HG02884 (cell line): ENCODE measurements at regions not wholly inside any gene's neighbourhood (a gene's known extent, or its start where the extent isn't known, plus 50 kb on each side); places are given as distances from the start of the nearest gene placed in this dataset.

Experiments used
- ATAC-seq: cut with Tn5 transposase; IDR thresholded peaks from one replicate; pipeline ENCODE4 v1.9.1; 2021; ENCODE audit warnings: mild to moderate bottlenecking, moderate library complexity; ENCODE audit not compliant: unreplicated experiment

DNA sequence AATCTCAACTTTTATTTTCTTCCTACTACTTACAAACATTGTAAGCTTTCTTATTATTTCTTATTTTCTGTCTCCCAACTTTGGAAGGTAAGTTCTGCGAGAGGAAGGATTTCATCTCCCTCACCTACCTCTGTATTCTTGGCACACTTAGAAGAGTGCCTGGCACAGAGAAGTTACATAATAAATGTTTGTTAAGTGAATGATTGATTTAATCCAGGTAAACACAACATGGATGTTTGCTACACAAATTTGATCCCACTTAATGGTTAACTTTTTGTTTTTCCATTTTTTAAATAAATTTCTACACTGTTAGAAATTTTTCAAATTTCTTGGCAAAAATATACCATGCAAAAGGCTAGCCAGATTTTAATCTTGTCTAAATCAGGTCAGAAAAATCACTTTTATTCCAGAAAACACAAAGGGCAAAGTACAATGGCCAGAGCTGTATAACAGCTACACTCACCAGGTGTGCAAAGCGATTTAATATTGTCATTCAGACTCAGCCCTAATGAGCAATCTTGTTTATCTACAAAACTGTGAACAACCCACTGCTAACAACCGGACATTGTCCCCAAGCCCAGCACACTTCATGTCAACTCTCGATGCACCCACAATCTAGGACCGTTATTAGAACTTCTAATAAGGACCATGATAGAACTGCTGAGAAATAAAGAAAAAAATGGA is 222.1 kb upstream of the EEA1 start:
- ATAC-seq = no peak

DNA sequence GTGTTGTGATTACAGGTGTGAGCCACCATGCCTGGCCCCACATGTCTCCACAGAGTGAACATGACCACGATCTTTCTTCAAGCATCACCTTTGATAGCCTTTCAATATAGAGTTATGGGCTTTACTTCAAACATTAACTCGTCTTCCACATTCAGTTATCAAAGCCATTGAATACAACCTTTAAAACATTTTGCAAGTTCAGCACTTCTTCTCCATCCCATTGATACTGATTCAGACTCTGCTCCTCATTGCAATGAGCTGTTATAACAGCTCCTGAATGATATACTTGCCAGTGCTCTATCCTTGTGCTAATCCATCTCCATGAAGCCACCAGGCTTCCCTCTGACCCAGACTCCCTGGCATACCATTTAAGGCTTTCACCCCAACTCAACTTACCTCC is 223.5 kb upstream of the EEA1 start:
- no peak for ATAC-seq

DNA sequence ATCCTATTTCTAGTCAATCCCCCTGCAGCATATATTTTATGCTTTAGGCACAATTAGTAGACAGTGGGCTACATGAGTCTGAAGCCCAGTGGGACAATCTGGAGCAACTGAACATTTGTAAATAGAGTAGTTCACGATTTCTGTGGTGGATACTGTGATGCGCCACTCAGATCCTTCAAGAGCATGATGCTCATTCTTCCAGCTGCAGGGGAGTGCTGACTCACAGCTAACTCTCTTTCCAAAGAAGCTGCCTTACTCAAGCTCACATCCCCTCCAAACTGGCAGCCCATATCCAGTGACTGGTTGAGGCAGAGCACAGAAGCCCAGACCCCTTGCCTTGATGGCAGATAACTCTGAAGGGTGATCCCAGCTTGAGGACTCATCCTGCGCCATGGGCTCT is 224.2 kb upstream of the EEA1 start:
- ATAC-seq = no peak

DNA sequence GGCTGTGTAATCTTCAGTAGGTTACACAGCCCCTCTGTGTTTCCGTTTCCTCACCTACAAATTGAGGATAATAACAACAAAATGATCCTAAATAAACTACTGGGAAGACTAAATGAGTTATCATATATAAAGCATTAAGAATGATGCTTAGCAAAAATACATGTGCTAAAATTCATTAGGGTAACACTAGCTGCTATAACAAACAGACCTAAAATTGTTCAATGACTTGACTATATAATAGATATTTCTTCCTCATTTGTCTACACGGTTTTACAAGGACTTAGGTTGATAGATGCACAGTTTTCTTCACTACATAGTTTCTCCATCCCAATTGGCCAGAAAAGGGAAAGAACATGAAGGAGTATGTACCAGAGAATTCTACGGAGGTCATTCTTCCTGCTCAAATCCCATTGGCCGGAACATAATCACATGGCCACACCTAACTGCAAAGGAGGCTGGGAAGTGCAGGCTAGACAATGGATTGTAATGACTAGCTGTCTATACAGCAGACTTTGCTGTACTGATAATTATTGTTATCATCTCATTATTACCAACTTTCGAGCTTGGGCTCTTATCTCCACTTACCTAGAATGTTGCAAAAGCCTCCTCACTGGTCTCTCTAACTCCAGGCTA is 223.5 kb upstream of the NUDT4 start:
- no peak for ATAC-seq

DNA sequence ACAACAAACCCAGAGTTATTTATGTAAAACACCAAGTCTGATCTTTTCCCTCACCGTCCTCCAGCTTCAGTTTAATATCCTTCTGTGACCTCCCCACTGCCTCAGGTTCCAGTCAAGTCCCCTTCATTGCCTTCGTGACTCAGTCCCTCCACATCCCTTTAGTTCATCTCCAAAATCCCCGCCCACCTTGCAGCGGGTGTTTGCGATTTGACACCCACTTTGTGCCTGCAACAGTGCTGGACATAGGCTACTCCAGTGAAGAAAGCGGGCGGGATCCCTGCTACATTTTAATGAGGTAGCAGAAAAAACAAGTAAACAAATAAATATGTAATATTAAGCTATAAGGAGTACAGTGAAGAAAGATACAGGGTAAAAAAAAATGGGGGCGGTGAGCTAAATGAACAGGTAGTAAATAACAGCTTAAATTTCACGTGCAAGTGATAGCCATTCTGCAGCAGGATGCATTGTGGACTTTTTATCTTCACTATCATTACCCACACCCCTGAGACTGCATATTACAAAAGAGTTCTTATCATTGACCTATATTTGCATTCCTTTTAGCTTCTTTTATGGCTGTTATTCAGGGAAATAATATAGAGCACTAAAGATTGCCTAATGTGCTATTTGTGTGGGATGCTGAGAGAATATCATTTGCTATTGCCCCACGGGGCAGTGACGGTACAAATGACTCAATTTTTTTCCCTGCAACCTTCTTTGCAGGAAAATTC is 222.8 kb upstream of the NUDT4 start:
- ATAC-seq = no peak

DNA sequence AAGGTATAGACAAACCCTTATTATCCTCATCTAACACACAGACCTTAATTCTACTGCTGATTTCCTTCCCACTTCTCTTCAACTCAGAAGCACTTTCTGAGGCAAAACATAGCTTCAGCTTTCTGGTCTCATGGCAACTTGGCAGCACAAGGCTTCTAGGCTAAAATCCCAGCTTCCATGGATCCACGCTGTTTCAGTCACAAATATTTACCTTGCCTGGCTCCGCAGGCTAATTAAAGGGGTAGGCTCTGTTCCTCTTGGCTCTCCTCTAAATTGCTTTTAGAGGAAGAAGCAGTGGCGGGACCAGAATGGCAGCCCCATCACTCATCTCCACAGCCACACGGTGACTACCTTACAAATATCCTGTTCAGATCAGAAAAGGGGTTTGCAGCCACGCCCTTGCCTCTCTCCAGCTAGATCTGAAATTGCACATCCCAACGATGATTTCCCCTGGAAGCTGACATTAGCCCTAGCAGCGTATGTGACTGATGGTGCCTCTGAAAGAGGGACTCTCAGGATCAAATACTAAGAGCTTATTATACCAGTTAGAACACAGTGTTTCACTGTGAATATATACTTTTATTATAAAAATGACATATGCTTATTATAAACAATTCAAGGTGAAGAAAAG is 221.5 kb upstream of the NUDT4 start:
- ATAC-seq = no peak

DNA sequence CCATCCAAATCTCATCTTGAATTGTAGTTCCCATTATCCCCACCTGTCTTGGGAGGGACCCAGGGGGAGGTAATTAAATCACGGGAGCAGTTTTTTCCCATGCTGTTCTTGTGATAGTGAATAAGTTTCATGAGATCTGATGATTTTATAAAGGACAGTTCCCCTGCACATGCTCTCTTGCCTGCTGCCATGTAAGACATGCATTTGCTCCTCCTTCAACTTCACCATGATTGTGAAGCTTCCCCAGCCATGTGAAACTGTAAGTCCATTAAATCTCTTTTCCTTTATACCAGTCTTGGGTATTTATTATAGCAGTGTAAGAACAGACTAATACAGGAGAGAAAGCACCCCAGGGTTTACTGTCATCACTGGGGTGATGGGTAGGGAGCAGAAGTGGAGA is 220.4 kb upstream of the NUDT4 start:
- ATAC-seq = no peak

DNA sequence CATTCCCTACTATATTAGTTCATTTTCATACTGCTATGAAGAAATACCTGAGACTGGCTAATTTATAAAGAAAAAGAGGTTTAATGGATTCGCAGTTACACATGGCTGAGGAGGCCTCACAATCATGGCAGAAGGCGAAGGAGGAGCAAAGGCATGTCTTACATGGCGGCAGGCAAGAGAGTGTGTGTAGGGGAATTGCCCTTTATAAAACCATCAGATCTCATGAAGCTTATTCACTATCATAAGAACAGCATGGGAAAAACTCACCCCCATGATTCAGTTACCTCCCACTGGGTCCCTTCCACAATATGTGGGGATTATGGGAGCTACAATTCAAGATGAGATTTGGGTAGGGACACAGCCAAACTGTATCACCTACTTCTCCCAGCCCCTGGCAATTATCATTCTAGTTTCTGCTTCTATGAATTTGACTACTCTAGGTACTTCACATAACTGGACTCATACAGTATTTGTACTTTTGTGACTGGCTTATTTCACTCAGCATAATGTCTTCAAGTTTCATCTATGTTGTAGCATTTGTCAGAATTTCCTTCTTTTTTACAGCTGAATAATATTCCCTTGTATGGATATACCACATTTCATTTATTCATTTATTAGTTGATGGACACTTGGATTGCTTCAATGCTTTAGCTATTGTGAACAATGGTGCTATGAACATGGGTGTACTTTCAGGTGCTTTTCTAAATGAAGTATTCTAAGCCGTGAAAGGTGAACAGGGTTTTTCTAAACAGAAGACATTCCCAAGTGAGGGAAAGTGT is 219.5 kb upstream of the NUDT4 start:
- ATAC-seq = no peak

DNA sequence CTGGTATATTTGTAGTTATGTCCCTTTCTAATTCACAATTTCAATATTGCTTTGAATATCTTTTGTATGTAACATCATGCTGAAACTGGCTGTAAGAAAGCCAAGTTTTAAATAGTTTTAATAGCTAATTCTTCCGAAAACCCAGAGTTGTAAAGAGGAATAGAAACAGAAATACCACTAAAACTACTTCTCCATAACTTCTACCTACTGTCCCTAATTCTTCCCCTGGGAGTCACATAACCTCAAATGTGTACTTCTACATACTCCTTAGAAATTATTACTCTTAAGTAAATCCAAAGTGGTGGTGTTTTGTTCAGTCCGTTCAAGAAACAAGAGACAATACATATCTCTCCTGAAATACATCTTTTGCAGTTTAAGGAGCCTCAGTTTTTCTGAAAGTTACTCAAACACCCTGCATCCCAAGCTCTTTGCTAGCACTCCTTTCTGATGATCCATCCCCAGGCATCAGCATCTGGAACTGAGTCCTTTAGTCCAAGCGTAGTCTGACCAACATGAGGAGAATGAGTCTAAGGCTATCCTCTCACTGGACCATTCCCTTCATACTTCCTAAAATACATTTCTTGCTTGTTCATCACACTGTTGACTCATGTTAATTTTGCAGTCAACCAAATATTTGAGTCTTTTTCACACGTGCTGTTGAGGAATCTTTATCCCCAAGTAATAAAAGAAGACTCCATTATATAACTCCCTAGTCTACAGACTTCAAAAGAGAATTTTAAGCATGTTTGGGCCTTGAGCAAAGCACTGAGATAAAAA is 214.3 kb upstream of the NUDT4 start:
- no peak for ATAC-seq

DNA sequence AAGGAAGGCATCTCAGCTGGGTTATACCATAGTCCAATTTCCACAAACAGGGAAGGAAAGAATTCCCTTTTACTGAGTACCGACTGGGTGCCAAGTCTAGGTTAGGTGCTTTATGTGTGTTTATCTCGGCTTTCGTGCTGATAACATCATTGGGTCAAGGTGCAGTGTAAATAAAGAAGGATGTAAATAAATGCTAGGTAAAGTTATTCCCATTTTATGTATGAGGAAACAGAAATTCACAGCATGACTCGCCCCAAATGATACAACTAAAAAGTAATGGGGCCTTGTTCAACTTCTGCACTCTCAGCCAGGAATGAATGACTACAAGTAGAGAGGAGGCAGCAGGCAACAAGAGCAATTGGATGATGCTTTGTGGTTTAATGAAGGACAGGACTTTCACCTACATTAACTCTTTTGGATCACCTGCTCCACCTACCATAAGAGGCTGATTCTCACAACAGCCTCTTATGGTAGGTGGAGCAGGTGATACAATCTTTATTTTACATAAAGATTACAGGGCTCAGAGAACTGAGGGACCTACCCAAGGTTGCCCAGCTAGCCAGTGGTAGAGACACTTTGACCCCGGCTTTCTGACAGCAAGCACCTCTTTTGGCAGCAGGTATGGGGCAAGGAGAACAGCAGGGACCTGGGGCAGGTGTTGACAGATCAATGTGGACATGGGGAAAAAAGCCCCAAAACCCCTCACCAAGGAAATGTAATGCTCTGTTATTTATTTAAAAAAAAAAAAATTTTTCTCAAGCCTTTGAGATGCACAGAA is 213.4 kb upstream of the NUDT4 start:
- no peak for ATAC-seq

DNA sequence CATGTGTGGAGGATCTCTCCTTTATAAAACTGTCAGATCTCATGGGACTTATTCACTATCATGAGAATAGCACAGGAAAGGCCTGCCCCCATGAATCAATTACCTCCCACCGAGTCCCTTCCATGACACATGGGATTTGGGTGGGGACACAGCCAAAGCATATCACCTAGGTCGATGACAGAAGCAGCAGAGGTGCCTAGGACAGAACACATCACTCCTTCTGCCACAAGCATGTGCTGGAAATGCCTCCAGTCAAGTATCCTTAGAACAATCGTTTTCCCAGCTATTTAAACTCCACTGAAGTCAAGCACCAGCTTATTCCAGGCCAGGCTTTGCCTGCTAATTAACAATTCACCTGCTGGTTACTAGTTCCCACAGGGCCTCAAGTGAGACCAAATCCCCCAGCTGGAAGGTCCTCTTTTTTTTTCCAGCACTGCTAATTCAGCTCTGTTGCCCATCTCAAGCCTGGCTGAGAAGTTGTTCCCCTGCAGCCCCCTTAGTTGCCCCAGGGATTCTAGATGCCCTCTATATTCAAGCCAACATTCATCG is 212.3 kb upstream of the NUDT4 start:
- ATAC-seq = no peak

DNA sequence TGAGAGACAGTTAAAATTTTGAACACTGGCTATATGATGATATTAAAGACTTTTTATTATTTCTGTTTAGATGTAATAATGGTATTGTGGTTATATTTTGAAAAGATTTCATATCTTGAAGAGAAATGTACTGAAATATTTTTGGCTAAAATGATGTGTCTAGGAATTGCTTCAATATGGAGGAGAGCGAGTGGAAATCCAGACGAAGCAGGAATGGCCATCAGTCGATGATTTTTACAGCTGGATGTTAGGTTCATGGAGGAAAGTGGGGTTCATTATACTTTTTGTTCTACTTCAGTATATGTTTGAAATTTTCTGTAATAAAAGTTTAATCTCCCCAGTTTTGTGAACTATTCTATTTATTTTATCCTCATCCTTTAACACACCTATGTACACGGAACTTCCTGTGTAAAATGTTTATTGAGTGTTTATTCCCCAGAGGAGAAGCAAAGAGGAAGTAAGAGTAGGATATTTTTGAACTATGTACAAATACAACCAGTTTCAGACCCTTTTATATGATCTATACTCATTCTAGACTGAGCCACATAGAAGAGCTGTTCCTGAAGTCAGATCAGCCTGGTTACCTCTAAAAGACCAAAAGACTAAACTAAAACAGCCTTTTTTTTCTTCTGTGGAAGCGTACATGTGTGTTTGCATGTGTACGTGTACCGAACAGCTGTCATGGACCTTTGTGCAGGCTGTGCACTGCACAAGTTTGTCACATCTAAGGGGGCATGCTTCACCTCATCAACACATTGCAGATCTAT is 211.0 kb upstream of the NUDT4 start:
- peak; percentile 65 for ATAC-seq

DNA sequence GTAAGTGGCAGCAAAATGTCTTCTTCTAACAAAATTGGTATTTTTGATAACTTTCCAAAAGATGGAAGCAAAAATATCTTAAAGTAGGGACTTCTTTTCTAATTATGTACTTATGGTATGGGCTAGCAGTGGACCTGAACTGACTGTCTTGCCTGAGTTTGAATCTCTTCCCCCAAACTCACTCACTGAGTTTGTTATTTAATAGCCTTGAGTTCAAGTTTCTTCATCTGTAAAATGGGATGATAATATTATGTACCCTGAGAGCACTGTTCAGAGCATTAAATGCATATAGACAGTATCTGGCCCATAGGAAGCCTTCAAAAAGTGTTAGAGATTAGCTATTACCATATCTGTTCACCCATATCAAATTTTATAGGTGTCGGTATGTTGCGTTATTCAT is 210.4 kb upstream of the NUDT4 start:
- no peak for ATAC-seq

DNA sequence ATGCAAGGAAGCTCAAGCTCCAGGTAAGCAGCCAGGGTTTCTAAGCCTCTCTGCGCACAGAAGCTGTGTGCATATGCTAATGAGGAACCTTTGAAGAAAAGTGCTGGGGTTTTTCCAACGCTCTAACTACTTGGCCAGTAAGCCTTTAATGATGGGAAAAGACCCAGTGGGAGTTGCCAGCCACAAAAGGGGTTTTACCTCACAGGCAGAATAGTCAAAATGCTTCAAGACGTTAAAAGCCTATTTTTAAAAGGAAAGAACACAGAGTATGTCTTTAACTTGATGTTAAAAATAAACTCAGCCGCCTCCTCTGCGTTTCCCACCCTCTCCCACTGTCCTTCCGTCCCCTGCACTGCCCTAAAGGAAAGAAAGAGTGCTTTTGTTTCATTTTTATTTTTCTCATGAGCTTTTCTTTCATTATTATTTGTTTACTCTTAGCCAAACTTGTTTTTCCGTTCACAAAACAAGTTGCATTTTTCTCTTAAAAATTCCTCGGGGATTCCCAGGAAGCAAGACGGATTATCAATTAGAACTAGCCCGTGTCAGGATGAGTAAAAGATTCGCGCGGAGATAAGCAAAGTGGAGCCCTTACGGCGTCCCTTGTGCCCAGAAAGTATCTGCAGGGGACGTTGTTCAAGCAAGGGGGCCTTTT is 209.8 kb upstream of the NUDT4 start:
- ATAC-seq = peak; percentile 66

DNA sequence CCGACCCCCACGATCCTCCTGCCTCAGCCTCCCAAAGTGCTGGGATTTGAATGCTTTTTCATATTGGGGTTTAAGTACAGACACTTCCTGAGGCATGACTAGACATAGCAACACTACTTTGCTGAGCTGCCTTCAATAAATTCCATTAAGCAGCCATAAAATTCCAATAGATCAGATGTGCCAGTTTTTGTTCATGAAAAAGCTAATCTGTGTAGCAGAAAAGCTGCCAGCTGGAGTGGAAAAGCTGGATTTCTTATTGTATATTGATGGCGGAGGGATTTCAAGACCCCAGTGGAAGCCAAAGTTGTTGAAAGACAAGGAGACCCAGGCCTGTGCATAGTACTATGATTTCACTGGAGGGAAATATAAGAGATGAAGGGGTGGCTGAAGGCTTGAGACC is 209.0 kb upstream of the NUDT4 start:
- no peak for ATAC-seq

DNA sequence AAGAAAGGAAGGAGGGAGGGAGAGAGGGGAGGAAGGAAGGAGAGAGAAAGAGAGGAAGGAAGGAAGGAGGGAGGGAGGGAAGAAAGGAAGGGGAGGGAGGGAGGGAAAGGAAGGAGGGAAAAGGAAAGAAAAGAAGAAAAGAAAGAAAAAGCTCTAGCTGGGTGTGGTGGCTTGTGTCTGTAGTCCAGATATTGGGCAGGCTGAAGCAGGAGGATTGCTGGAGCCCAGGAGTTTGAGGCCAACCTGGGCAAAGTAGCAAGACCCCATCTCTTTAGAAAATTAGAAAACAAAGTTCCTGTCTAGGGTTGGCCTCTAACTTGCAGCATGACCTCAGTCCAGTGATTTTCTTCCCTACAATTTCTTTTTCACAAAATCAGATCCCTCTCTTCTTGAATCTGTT is 208.2 kb upstream of the NUDT4 start:
- no peak for ATAC-seq

DNA sequence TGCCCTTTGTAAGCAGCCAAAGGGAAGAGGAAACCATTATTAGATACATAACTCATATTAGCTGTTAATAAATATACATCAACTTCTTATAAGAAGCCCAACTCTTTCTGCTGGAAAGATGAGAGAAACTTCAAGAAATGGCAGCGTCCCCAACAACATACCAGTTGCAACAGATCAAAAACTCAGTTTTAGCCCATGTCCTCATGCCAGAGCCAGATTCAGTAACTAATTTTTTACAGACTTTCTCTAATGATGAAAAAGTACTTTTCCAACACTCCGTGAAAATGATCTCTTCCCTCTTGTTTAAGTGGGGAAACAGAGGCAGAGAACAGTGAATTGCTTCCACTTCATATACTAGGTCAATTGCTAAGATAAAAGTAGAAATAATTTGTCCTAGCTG is 206.8 kb upstream of the NUDT4 start:
- no peak for ATAC-seq
